GM12878 (cell line): ENCODE measurements at regions not wholly inside any gene's neighbourhood (a gene's known extent, or its start where the extent isn't known, plus 50 kb on each side); places are given as distances from the start of the nearest gene placed in this dataset.

Experiments
- ATAC-seq: fragments of 200-7000 bp; cut with Tn5 transposase; 3 replicates; pipeline ENCODE4 v1.9.1; 2020; ENCODE audit warnings: mild to moderate bottlenecking, moderate library complexity
- BruUV-seq: library from RNA; stranded (reverse); fragments of 400-500 nt; replicated peaks from 2 replicates; lab custom pipeline; 2021; lab: Mats Ljungman, UMichigan
- CTCF ChIA-PET: fragments of 300-600 bp; sonication (Branson Sonifier 250); formaldehyde crosslinking; extraction: SDS; loops from one replicate; lab custom pipeline; 2021; ENCODE audit warnings: inconsistent platforms; lab: Yijun Ruan, JAX
- POLR2A ChIA-PET: fragments of 350-600 bp; formaldehyde crosslinking; extraction: SDS; loops from one replicate; lab custom pipeline; 2021; ENCODE audit warnings: inconsistent platforms; lab: Charles Lee
- RAD21 ChIA-PET: fragments of 300-600 bp; sonication (Branson Sonifier 250); formaldehyde crosslinking; loops from one replicate; lab custom pipeline; 2023; ENCODE audit warnings: antibody characterized with exemption; ENCODE audit not compliant: unreplicated experiment; lab: Charles Lee
- SMC1A ChIA-PET: fragments of 300-600 bp; sonication (Branson Sonifier 250); formaldehyde crosslinking; loops from one replicate; lab custom pipeline; 2023; ENCODE audit not compliant: unreplicated experiment, uncharacterized antibody; lab: Charles Lee
- DNase-seq: peaks from one replicate; pipeline ENCODE4 v3.0.0-alpha.2; 2011; ENCODE audit warnings: low read depth, low spot score
- FAIRE-seq: peaks from 3 replicates; lab custom pipeline; 2011; peaks lifted over from hg19 to GRCh38; lab: Jason Lieb, UNC
- H2AFZ ChIP-seq: 2 replicates; pipeline ENCODE4 v1.6.0; 2011; ENCODE audit warnings: low read depth, low read length, control low read depth; ENCODE audit not compliant: control insufficient read depth
- H3K27ac ChIP-seq: 2 replicates; pipeline ENCODE4 v1.5.1; 2011; ENCODE audit warnings: control low read depth; ENCODE audit not compliant: control insufficient read depth, insufficient read depth
- H3K27me3 ChIP-seq, 2 experiments: replicated peaks in 1 of 2; 2 replicates each; pipeline versions ENCODE4 v1.6.0 to v1.6.1; 2011; ENCODE audit warnings: low read length in 1 of 2; ENCODE audit not compliant: control insufficient read depth in 2 of 2, insufficient read depth in 2 of 2
- H3K36me3 ChIP-seq, 2 experiments: 2 replicates each; pipeline ENCODE4 v1.5.1; 2011; ENCODE audit warnings: low read length in 1 of 2; ENCODE audit not compliant: control insufficient read depth in 2 of 2, insufficient read depth in 2 of 2
- H3K4me1 ChIP-seq: 2 replicates; pipeline ENCODE4 v1.6.1; 2011; ENCODE audit warnings: mild to moderate bottlenecking, low read length, moderate library complexity, mixed read lengths; ENCODE audit not compliant: control insufficient read depth, insufficient read depth
- H3K4me2 ChIP-seq: 2 replicates; pipeline ENCODE4 v1.6.0; 2011; ENCODE audit warnings: control low read depth; ENCODE audit not compliant: control insufficient read depth, insufficient read depth
- H3K4me3 ChIP-seq: fragments of 200-600 bp; sonication (generic); 2 replicates; pipeline ENCODE4 v1.5.1; 2016
- H3K79me2 ChIP-seq: 2 replicates; pipeline ENCODE4 v1.6.0; 2011; ENCODE audit warnings: low read length; ENCODE audit not compliant: control insufficient read depth, insufficient read depth
- H3K9ac ChIP-seq: 2 replicates; pipeline ENCODE4 v1.8.0; 2011; ENCODE audit warnings: low read length, control low read depth, mixed read lengths; ENCODE audit not compliant: control insufficient read depth, insufficient read depth
- H3K9me3 ChIP-seq: replicated peaks from 3 replicates; pipeline ENCODE4 v1.5.1; 2011; ENCODE audit warnings: mild to moderate bottlenecking, low read length; ENCODE audit not compliant: control insufficient read depth, insufficient read depth
- H4K20me1 ChIP-seq: 2 replicates; pipeline ENCODE4 v1.6.0; 2011; ENCODE audit not compliant: control insufficient read depth, insufficient read depth
- BHLHE40 ChIP-seq, 2 experiments: fragments of 450-650 bp in 1 of 2; IDR thresholded peaks; 2 replicates each; pipeline ENCODE4 v1.6.1; 2011 to 2017; ENCODE audit warnings: low read depth in 2 of 2, borderline replicate concordance in 1 of 2, improper control_type of control experiment in 1 of 2, low read length in 1 of 2, mild to moderate bottlenecking in 1 of 2
- CEBPB ChIP-seq, 2 experiments: fragments of 150-350 bp in 1 of 2; IDR thresholded peaks; 2 replicates each; pipeline ENCODE4 v1.6.1; 2012 to 2014; ENCODE audit warnings: low read depth in 2 of 2, low read length in 2 of 2, borderline replicate concordance in 1 of 2, inconsistent platforms in 1 of 2
- ELK1 ChIP-seq: IDR thresholded peaks from 2 replicates; pipeline ENCODE4 v1.6.1; 2012; ENCODE audit warnings: low read depth, low read length, improper control_type of control experiment
- JUND ChIP-seq: IDR thresholded peaks from 2 replicates; pipeline ENCODE4 v1.6.1; 2012; ENCODE audit warnings: low read depth, mild to moderate bottlenecking, low read length, improper control_type of control experiment, moderate library complexity
- KLF5 ChIP-seq: fragments of 450-650 bp; IDR thresholded peaks from 2 replicates; pipeline ENCODE4 v1.6.1; 2014; ENCODE audit warnings: mild to moderate bottlenecking; ENCODE audit not compliant: partially characterized antibody
- MTA2 ChIP-seq: fragments of 450-650 bp; IDR thresholded peaks from 2 replicates; pipeline ENCODE4 v1.6.1; 2016; ENCODE audit warnings: low read depth, mild to moderate bottlenecking, moderate library complexity
- NFXL1 ChIP-seq: fragments of 450-650 bp; IDR thresholded peaks from 2 replicates; pipeline ENCODE4 v1.6.1; 2017; ENCODE audit warnings: antibody characterized with exemption, mild to moderate bottlenecking, borderline replicate concordance
- NFYA ChIP-seq: IDR thresholded peaks from 2 replicates; pipeline ENCODE4 v1.6.1; 2011; ENCODE audit warnings: low read depth, mild to moderate bottlenecking, low read length, improper control_type of control experiment, borderline replicate concordance
- NKRF ChIP-seq: fragments of 450-650 bp; conservative IDR thresholded peaks from 2 replicates; pipeline ENCODE4 v1.6.1; 2017; ENCODE audit warnings: mild to moderate bottlenecking, moderate library complexity
- NR2C1 ChIP-seq: fragments of 450-650 bp; IDR thresholded peaks from 2 replicates; pipeline ENCODE4 v1.6.1; 2017; ENCODE audit warnings: antibody characterized with exemption, mild to moderate bottlenecking, moderate library complexity
- PAX5 ChIP-seq: IDR thresholded peaks from 2 replicates; pipeline ENCODE4 v1.6.1; 2011; ENCODE audit warnings: low read depth, low read length, borderline replicate concordance
- PBX3 ChIP-seq: IDR thresholded peaks from 2 replicates; pipeline ENCODE4 v1.6.1; 2011; ENCODE audit warnings: mild to moderate bottlenecking, low read depth, low read length, moderate library complexity; ENCODE audit not compliant: insufficient replicate concordance
- PKNOX1 ChIP-seq: fragments of 450-650 bp; IDR thresholded peaks from 2 replicates; pipeline ENCODE4 v1.6.1; 2016; ENCODE audit warnings: mild to moderate bottlenecking
- STAT3 ChIP-seq: IDR thresholded peaks from 2 replicates; pipeline ENCODE4 v1.6.1; 2011; ENCODE audit warnings: low read depth, low read length, improper control_type of control experiment
- TCF12 ChIP-seq: IDR thresholded peaks from 2 replicates; pipeline ENCODE4 v1.6.1; 2011; ENCODE audit warnings: low read depth, mild to moderate bottlenecking, low read length
- TCF3 ChIP-seq: IDR thresholded peaks from 2 replicates; pipeline ENCODE4 v1.6.1; 2012; ENCODE audit warnings: low read depth, mild to moderate bottlenecking, low read length, borderline replicate concordance; ENCODE audit not compliant: insufficient read depth
- TCF7 ChIP-seq: IDR thresholded peaks from 2 replicates; pipeline ENCODE4 v1.6.1; 2014; ENCODE audit warnings: antibody characterized with exemption, borderline replicate concordance
- ZNF622 ChIP-seq: fragments of 450-650 bp; IDR thresholded peaks from 2 replicates; pipeline ENCODE4 v1.6.1; 2017; ENCODE audit warnings: mild to moderate bottlenecking, inconsistent platforms
- ZSCAN29 ChIP-seq: fragments of 450-650 bp; IDR thresholded peaks from 2 replicates; pipeline ENCODE4 v1.6.1; 2017; ENCODE audit warnings: mild to moderate bottlenecking, moderate library complexity
- WGBS: methylation state at CpG from one replicate; pipeline ENCODE4 v1.1.6; 2016; ENCODE audit warnings: low lambda C conversion rate; ENCODE audit not compliant: insufficient replicate concordance, insufficient coverage; ENCODE audit errors: missing lambda C conversion rate; 5-methylcytosine and 5-hydroxymethylcytosine counted together
- in situ Hi-C: fragments of 300-500 bp; cut with MboI; formaldehyde crosslinking; loops from 9 replicates; pipeline ENCODE4 v1.14.3; 2018; ENCODE audit warnings: mixed read lengths
- intact Hi-C: fragments of 100-400 bp; cut with micrococcal nuclease; formaldehyde crosslinking; loops from one replicate; pipeline ENCODE4 v1.14.2; 2022; ENCODE audit not compliant: unreplicated experiment

GRCh38 chr4:173758132-173758531 is 228.1 kb upstream of the HAND2 start (continued):
- no peak for TF ChIP-seq PKNOX1
- TF ChIP-seq TCF12, result no peak
- TF ChIP-seq MTA2, result no peak
- TF ChIP-seq STAT3, result no peak
- no peak for TF ChIP-seq JUND
- no peak for TF ChIP-seq TCF3

- H3K27ac ChIP-seq, result no peak overlapping the region
- H4K20me1 ChIP-seq, result no peaks in the 10 kb centered on the region
- H3K4me1 ChIP-seq, result no peaks in the 10 kb centered on the region
- RAD21 ChIA-PET, result no interaction called here
- no peaks in the 10 kb centered on the region for H3K79me2 ChIP-seq
- no peak for DNase-seq
- FAIRE-seq, result no peak
- H3K9ac ChIP-seq, result no peak overlapping the region
- POLR2A ChIA-PET, result no interaction called here
- H3K9me3 ChIP-seq, result no peaks in the 10 kb centered on the region
- intact Hi-C loops, result no loop called here
- no peaks in the 10 kb centered on the region for H3K36me3 ChIP-seq
- no peak for ATAC-seq
- H3K27me3 ChIP-seq, result no peaks in the 10 kb centered on the region
- SMC1A ChIA-PET, result no interaction called here
- in situ Hi-C loops, result no loop called here
- no peak overlapping the region for H3K4me3 ChIP-seq
- WGBS, result 46% methylated on average over 1 of the region's 1 CpG
- H2AFZ ChIP-seq, result no peak overlapping the region
- CTCF ChIA-PET, result no interaction called here
- no TSS peak for BruUV-seq
- H3K4me2 ChIP-seq, result no peak overlapping the region
- no peak for TF ChIP-seq KLF5
- TF ChIP-seq TCF7, result no peak
- TF ChIP-seq NFXL1, result no peak
- TF ChIP-seq NR2C1, result no peak
- TF ChIP-seq CEBPB (IDR thresholded peaks at IDR 0.05; ENCODE audit: borderline replicate concordance in 1 of 2, low read depth in 2 of 2, low read length in 2 of 2), result no peak
- TF ChIP-seq ZNF622, result no peak
- TF ChIP-seq BHLHE40 (IDR thresholded peaks at IDR 0.05; ENCODE audit: borderline replicate concordance in 1 of 2, low read depth in 2 of 2, low read length in 1 of 2), result no peak
- no peak for TF ChIP-seq NKRF
- no peak for TF ChIP-seq ZSCAN29
- TF ChIP-seq PBX3, result no peak
- no peak for TF ChIP-seq ELK1
- no peak for TF ChIP-seq NFYA
- no peak for TF ChIP-seq PAX5
These were observed 223.4 kb upstream of the HAND2 start for GRCh38 chr4:173753408-173753807.
